ENCODE measurements at regions not wholly inside any gene's neighbourhood (a gene's known extent, or its start where the extent isn't known, plus 50 kb on each side); places are given as distances from the start of the nearest gene placed in this dataset.

DNA sequence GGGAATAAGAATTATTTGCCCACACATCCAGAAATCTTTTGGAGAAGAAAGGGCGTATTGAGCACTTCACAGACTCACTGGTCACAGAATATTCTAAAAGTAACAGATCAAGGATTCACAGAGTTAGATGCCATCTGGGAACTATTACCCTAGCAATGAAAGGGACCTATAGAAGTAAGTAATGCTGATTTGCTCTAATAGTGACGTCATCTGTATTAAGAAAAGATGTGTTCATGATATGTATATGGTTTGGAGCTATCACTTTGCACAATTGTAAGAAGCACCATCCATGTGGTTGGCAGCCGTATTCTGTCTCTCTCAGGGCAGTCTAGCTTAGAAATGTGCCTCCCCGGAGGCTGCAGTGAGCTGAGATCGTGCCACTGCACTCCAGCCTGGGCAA, 52.8 kb upstream of the SV2C start:
- DNase-seq: no peak

GRCh38 chr5:76029739-76030138, 53.4 kb upstream of the SV2C start:
- no peak for DNase-seq

GRCh38 chr5:76025790-76026189, 57.4 kb upstream of the SV2C start:
- no peak for DNase-seq

GRCh38 chr5:76025069-76025468, 58.1 kb upstream of the SV2C start:
- DNase-seq: no peak

GRCh38 chr5:76022611-76023010, 60.6 kb upstream of the SV2C start:
- no peak for DNase-seq

DNA sequence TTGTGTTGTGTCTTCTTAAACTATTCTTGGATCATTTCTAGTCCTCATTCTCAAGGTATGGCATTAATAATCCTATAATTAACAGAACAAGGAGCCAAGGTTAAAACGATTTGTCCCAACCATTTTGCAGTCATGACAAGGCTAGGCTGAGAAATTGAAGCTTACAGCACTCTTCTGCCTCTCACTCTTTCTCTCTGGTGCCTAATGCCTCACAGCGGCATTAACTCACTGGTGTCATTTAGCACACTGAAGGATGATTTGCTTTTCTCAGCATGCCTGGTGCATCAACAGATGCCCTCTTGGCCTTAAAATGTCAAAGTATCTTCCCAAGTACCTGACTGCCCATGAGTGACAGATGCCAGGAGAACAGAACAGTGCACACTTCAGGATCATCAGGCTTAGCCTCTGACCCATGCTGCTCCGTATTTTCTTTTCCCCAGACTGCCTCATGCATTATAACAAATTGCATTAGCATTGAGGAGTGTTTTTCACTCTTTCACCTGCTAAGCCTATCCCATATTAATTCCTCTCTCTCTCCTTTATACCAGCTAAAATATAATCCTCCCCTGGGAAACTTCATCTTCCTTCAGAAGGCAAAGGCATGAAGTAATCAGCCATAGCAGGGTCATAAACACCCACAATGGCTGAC, 61.1 kb upstream of the SV2C start:
- no peak for DNase-seq

DNA sequence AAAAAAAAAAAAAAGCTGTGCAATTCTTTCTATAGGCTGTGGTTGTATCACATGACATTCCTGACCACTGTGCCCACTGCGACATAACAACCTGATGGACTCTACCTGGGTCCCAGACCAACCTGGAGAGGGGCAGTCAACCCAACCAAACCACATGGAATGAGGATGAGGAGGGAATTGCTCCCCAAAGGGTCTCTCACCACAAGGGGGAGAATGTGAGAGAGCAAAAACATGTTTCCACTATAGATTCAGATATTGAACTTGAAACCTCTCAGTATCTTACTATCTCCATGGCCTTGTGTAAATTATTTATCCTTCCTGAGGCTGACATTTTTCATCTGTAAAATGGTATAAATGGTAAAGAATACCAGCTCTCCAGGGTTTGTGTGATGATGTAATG, 66.9 kb upstream of the SV2C start:
- no peak for DNase-seq

- DNase-seq: no peak
Observed at GRCh38 chr5:76014005-76014404, 69.2 kb upstream of the SV2C start.

GRCh38 chr5:76007904-76008303, 75.3 kb upstream of the SV2C start:
- DNase-seq: no peak

DNA sequence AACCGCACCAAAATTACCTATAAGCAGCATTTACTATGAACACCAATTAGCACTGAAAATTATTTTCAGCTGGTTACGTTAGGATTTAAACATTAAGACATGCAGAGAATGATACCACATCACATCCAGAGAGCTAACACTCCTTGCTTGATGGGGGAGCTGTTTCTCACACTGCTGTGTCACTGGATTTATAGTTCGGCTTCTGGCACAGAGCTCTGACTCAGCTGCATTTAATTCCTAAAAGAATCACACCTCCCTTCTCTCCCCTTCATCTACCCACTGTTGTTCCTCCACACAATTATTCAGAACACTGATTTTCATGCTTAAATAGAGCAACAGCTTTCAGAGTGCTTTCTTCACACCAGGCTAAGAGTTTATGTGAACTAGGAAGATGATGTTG, 82.6 kb upstream of the SV2C start:
- no peak for DNase-seq

- no peak for DNase-seq
Observed at GRCh38 chr5:75993643-75994520, 89.3 kb upstream of the SV2C start.

GRCh38 chr5:75993183-75993582, 90.0 kb upstream of the SV2C start:
- no peak for DNase-seq

GRCh38 chr5:75992753-75993152, 90.4 kb upstream of the SV2C start:
- no peak for DNase-seq

GRCh38 chr5:75985077-75985476, 98.1 kb upstream of the SV2C start:
- DNase-seq: no peak

GRCh38 chr5:75975496-75975895, 107.7 kb upstream of the SV2C start:
- DNase-seq: no peak

DNA sequence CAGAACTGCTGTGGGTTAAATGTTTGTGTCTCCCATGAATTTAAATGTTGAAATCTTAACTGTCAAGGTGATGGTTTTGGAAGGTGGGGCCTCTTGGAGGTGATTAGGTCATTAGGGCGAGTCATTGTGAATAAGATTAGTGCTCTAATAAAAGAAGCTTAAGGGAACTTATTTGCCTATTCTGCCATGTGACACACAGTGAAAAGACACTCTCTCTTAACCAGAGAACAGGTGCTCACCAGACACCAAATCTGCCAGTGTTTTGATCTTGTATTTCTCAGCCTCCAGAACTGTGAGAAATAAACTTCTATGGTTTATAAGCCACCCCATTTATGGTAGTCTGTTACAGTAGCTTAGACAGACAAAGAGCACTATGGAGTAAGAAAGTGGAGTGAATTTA, 117.9 kb upstream of the SV2C start:
- no peak for DNase-seq

- DNase-seq: no peak
Observed at GRCh38 chr5:75964008-75964407, 119.2 kb upstream of the SV2C start.

DNA sequence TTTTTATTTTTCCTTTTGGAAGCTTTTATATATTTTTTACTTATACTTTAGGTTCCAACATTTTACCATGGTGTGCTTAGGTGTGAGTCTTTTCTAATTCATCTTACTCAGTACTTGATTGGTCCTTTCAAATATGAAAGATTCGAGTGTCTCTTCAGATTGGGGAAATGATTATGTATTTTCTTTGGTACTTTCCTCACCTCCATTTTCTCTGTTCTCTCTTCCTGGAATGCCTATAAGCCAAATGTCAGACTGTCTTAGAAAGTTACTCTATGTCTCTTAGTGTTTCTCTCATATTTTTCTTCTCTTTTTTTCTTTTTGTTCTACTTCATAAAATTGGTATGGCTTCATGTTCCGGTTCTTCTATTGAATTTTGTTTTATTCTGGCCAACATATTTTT, 119.6 kb upstream of the SV2C start:
- DNase-seq: no peak

DNA sequence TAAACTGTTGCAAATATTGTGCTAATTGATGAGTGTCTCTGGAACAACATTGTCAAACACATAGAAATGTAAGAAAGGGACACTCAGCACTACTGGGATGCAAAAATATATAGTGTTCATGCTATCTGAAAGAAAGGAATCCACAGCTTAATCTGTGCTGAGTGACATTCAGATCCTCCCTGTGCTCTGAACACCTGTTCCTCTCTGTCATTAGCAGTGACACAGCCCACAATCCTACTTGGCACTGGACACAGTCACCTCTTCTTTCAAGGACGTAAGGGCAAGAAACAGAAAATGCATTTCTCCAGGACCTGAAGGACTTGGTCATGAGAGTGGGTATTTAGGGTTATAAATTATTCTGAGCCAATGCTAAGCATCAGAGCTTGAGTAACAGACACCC, 121.4 kb upstream of the SV2C start:
- no peak for DNase-seq

DNA sequence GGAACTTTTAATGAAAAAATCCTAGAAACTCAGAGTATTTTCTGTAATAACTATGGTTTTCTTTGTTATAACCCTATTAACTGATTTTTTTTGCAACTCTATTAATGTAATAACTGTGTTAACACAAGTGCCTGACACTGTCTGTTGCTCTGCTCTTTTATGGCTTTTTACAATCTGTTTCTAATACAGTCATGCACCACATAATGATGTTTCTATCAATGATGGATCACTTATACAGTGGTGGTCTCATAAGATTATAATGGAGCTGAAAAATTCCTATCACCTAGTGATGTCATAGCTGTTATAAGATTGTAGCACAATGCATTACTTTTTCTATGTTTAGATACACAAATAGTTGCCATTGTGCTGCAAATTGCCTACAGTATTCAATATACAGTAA, 123.1 kb upstream of the SV2C start:
- no peak for DNase-seq

DNA sequence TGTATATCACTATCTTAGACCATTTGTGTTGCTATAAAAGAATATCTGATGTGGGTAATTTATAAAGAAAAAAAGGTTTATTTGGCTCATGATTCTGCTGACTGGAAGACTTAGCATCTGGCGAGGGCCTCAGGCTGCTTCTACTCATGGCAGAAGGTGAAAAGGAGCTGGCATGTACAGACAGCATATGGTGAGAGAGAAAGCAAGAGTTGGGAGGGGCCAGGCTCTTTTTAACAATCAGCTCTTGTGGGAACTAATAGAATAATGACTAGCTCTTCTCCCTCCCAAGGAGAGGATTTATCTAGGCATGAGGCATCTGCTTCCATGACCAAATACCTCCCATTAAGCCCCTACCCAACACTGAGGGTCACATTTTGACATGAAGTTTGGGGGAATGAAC, 130.2 kb upstream of the SV2C start:
- no peak for DNase-seq

GRCh38 chr5:75952291-75952690, 130.9 kb upstream of the SV2C start:
- no peak for DNase-seq

DNA sequence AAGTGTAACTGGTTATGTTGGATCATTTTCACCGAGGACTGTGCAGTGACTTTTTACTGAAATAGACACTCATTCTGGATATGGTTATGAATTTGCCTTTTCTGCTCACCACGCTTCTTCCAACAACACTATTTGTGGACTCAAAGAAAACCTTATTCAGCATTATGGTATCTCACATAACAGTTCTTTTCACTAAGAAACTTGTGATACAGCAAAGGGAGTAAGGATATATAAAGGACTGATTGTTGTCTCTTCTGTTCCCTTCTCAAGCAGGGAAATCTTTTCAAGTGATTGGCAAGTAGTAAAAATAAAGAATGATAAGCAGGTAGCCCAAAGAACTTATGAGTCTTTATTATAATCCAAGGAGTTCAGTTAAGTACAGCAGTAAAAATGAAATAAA, 131.5 kb upstream of the SV2C start:
- no peak for DNase-seq

DNA sequence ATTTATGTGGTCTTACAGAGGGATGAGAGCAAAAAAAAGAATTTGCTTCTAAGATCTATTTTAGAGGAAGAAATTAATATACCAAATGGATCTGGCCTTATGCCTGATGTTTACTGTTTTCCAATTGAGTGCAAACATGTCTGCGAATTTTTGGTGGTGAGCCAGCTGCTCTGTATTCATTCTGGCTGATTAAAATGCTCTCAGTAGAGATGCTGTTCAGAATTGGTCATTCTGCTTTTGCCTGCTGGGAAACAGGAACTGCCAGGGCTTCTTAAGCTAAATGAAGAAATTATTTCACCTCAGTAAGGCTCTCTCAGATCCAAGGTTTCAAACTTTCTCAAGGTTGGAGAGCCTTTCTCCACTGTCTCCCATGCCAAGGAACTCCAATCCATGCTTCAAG, 132.0 kb upstream of the SV2C start:
- no peak for DNase-seq
